H9 (cell line): ENCODE measurements at regions not wholly inside any gene's neighbourhood (a gene's known extent, or its start where the extent isn't known, plus 50 kb on each side); places are given as distances from the start of the nearest gene placed in this dataset.

Experiments used
- DNase-seq: peaks from one replicate; pipeline ENCODE4 v3.0.0-alpha.2; 2017
- H2AFZ ChIP-seq: one replicate; pipeline ENCODE4 v1.6.1; 2013; ENCODE audit warnings: mild to moderate bottlenecking, low read length, control low read depth, moderate library complexity
- H2AK5ac ChIP-seq: 2 replicates; pipeline ENCODE4 v1.6.1; 2013; ENCODE audit warnings: low read length, control low read depth, mixed read lengths; ENCODE audit not compliant: insufficient read length
- H2BK120ac ChIP-seq: one replicate; pipeline ENCODE4 v1.6.1; 2013; ENCODE audit warnings: low read depth, mild to moderate bottlenecking, low read length, control low read depth, inconsistent platforms; ENCODE audit not compliant: poor library complexity, severe bottlenecking
- H2BK12ac ChIP-seq: 2 replicates; pipeline ENCODE4 v1.6.1; 2013; ENCODE audit warnings: low read length, control low read depth, mixed read lengths, low read depth; ENCODE audit not compliant: insufficient read length
- H2BK15ac ChIP-seq: 2 replicates; pipeline ENCODE4 v1.6.1; 2013; ENCODE audit warnings: low read depth, low read length, control low read depth
- H2BK20ac ChIP-seq: one replicate; pipeline ENCODE4 v1.6.1; 2013; ENCODE audit warnings: low read depth, mild to moderate bottlenecking, low read length, control low read depth, inconsistent platforms; ENCODE audit not compliant: poor library complexity, severe bottlenecking
- H2BK5ac ChIP-seq: 2 replicates; pipeline ENCODE4 v1.6.1; 2013; ENCODE audit warnings: low read length, control low read depth, mixed read lengths; ENCODE audit not compliant: insufficient read length
- H3K14ac ChIP-seq: 2 replicates; pipeline ENCODE4 v1.6.1; 2013; ENCODE audit warnings: low read length, control low read depth; ENCODE audit not compliant: insufficient read depth
- H3K18ac ChIP-seq: 2 replicates; pipeline ENCODE4 v1.6.1; 2013; ENCODE audit warnings: low read depth, mild to moderate bottlenecking, mixed read lengths, low read length, control low read depth; ENCODE audit not compliant: insufficient read length
- H3K23ac ChIP-seq: 2 replicates; pipeline ENCODE4 v1.6.1; 2013; ENCODE audit warnings: low read length, control low read depth, mixed read lengths, low read depth; ENCODE audit not compliant: insufficient read length
- H3K23me2 ChIP-seq: 2 replicates; pipeline ENCODE4 v1.6.1; 2013; ENCODE audit warnings: low read depth, mild to moderate bottlenecking, mixed read lengths, low read length, control low read depth; ENCODE audit not compliant: insufficient read length, poor library complexity, severe bottlenecking
- H3K27ac ChIP-seq: 2 replicates; pipeline ENCODE4 v1.5.1; 2013; ENCODE audit warnings: low read length, control low read depth, mixed read lengths, low read depth; ENCODE audit not compliant: insufficient read length
- H3K27me3 ChIP-seq: 2 replicates; pipeline ENCODE4 v1.6.1; 2013; ENCODE audit warnings: low read length, control low read depth, inconsistent platforms; ENCODE audit not compliant: insufficient read depth
- H3K4ac ChIP-seq: 2 replicates; pipeline ENCODE4 v1.6.1; 2013; ENCODE audit warnings: low read depth, mild to moderate bottlenecking, control low read depth, inconsistent platforms, low read length, moderate library complexity
- H3K4me1 ChIP-seq: 2 replicates; pipeline ENCODE4 v1.6.1; 2013; ENCODE audit warnings: low read length, control low read depth, inconsistent platforms; ENCODE audit not compliant: insufficient read depth
- H3K4me2 ChIP-seq: 2 replicates; pipeline ENCODE4 v1.6.1; 2013; ENCODE audit warnings: low read length, control low read depth, mixed read lengths; ENCODE audit not compliant: insufficient read length, insufficient read depth
- H3K56ac ChIP-seq: 2 replicates; pipeline ENCODE4 v1.6.1; 2013; ENCODE audit warnings: low read depth, mild to moderate bottlenecking, mixed read lengths, low read length, control low read depth; ENCODE audit not compliant: insufficient read length
- H3K79me1 ChIP-seq: 2 replicates; pipeline ENCODE4 v1.6.1; 2013; ENCODE audit warnings: low read depth, mild to moderate bottlenecking, moderate library complexity, low read length, control low read depth, inconsistent platforms; ENCODE audit not compliant: insufficient read depth, poor library complexity, severe bottlenecking
- H3K79me2 ChIP-seq: 2 replicates; pipeline ENCODE4 v1.6.1; 2013; ENCODE audit warnings: low read length, control low read depth, inconsistent platforms; ENCODE audit not compliant: insufficient read depth
- H3K9ac ChIP-seq: 2 replicates; pipeline ENCODE4 v1.6.1; 2013; ENCODE audit warnings: low read length, control low read depth, mixed read lengths; ENCODE audit not compliant: insufficient read length; ENCODE audit errors: extremely low read depth
- H3K9me3 ChIP-seq: one replicate; pipeline ENCODE4 v1.6.1; 2013; ENCODE audit warnings: low read depth, low read length, inconsistent platforms; ENCODE audit not compliant: control insufficient read depth
- H3T11ph ChIP-seq: one replicate; pipeline ENCODE4 v1.6.1; 2013; ENCODE audit warnings: mild to moderate bottlenecking, low read length, control low read depth, inconsistent platforms
- H4K20me1 ChIP-seq: one replicate; pipeline ENCODE4 v1.6.1; 2013; ENCODE audit not compliant: control insufficient read depth, insufficient read length, insufficient read depth
- H4K5ac ChIP-seq: 2 replicates; pipeline ENCODE4 v1.6.1; 2013; ENCODE audit warnings: low read depth, mild to moderate bottlenecking, mixed read lengths, low read length, control low read depth; ENCODE audit not compliant: insufficient read length
- H4K8ac ChIP-seq: replicated peaks from 2 replicates; pipeline ENCODE4 v1.6.1; 2013; ENCODE audit warnings: low read length, control low read depth, mixed read lengths, low read depth; ENCODE audit not compliant: insufficient read length
- H4K91ac ChIP-seq: 2 replicates; pipeline ENCODE4 v1.6.1; 2013; ENCODE audit warnings: low read depth, mild to moderate bottlenecking, moderate library complexity, mixed read lengths, low read length, control low read depth; ENCODE audit not compliant: insufficient read length
- H3K27ac Mint-ChIP-seq, 3 experiments: 2 replicates in 2 of 3; 3 replicates in 1 of 3; pipeline ENCODE4 v1.8.0; 2020 to 2021; ENCODE audit warnings: mixed read lengths in 3 of 3, mild to moderate bottlenecking in 1 of 3, moderate library complexity in 1 of 3
- H3K27me3 Mint-ChIP-seq: 2 replicates; pipeline ENCODE4 v1.8.0; 2021; ENCODE audit warnings: low read depth, mild to moderate bottlenecking, moderate library complexity, mixed read lengths
- H3K36me3 Mint-ChIP-seq, 3 experiments: 2 replicates in 2 of 3; 3 replicates in 1 of 3; pipeline ENCODE4 v1.8.0; 2020 to 2021; ENCODE audit warnings: low read depth in 3 of 3, mixed read lengths in 3 of 3; ENCODE audit not compliant: insufficient read depth in 1 of 3
- H3K4me1 Mint-ChIP-seq, 2 experiments: 2 replicates each; pipeline ENCODE4 v1.8.0; 2020; ENCODE audit warnings: mixed read lengths in 2 of 2
- H3K4me3 Mint-ChIP-seq, 2 experiments: 2 replicates in 1 of 2; 3 replicates in 1 of 2; pipeline ENCODE4 v1.8.0; 2020 to 2021; ENCODE audit warnings: mild to moderate bottlenecking in 2 of 2, mixed read lengths in 2 of 2, moderate library complexity in 1 of 2
- H3K9me3 Mint-ChIP-seq, 2 experiments: 2 replicates in 1 of 2; 3 replicates in 1 of 2; pipeline ENCODE4 v1.8.0; 2020; ENCODE audit warnings: mild to moderate bottlenecking in 2 of 2, mixed read lengths in 2 of 2, moderate library complexity in 1 of 2
- CTCF ChIP-seq: fragments of 200-600 bp; sonication (generic); conservative IDR thresholded peaks from 3 replicates; pipeline ENCODE4 v1.8.0; 2021; ENCODE audit warnings: antibody characterized with exemption, mild to moderate bottlenecking
- WGBS: extraction: QIAGEN DNeasy Blood & Tissue Kit; methylation state at CpG from one replicate; pipeline ENCODE4 v1.1.7; 2013; ENCODE audit warnings: missing lambda C conversion rate, low lambda C conversion rate, mixed read lengths; ENCODE audit not compliant: insufficient read length; ENCODE audit errors: extremely low coverage; 5-methylcytosine and 5-hydroxymethylcytosine counted together

- Histone ChIP-seq H2BK12ac (no peak overlapping the region), H3K27ac (no peak overlapping the region), H2BK5ac (no peak overlapping the region), H4K5ac (no peak overlapping the region), H2BK15ac (no peak overlapping the region), H3K56ac (no peak overlapping the region), H4K20me1 (no peaks in the 10 kb centered on the region), H3K18ac (no peak overlapping the region), H3K9me3 (no peaks in the 10 kb centered on the region), H4K91ac (no peak overlapping the region), H3K4ac (no peak overlapping the region), H3T11ph (no peak overlapping the region), H3K4me2 (no peak overlapping the region), H2BK20ac (no peak overlapping the region), H3K4me1 (no peaks in the 10 kb centered on the region; the same call in 1 of the 2 replicates), H4K8ac (no peak overlapping the region), H3K9ac (no peak overlapping the region), H3K27me3 (no peaks in the 10 kb centered on the region), H3K79me1 (no peaks in the 10 kb centered on the region), H2AK5ac (no peak overlapping the region), H3K23me2 (no peaks in the 10 kb centered on the region), H3K23ac (no peak overlapping the region), H3K79me2 (no peaks in the 10 kb centered on the region), H3K14ac (no peak overlapping the region), H2BK120ac (no peak overlapping the region), H2AFZ (no peak overlapping the region)
- Mint-ChIP-seq H3K4me1 (peaks cover 14 to 19% of the 10 kb centered on the region in 2 experiments), H3K27ac (no peak overlapping the region), H3K27me3 (no peaks in the 10 kb centered on the region), H3K36me3 (no peaks in the 10 kb centered on the region), H3K4me3 (no peak overlapping the region), H3K9me3 (no peaks in the 10 kb centered on the region)
- no peak for DNase-seq
- no CpG with 5 or more reads among the region's 3 CpGs for WGBS
- TF ChIP-seq CTCF, result no peak
These were observed 189.7 kb downstream of the BCAT1 start for GRCh38 chr12:24759155-24759554.
